ENCODE measurements at regions not wholly inside any gene's neighbourhood (a gene's known extent, or its start where the extent isn't known, plus 50 kb on each side); places are given as distances from the start of the nearest gene placed in this dataset.
"Not testable (repeated sequence)": the region's sequence is repeated elsewhere in the genome, so short reads cannot be mapped to it uniquely, and the experiment has no call there.

DNA sequence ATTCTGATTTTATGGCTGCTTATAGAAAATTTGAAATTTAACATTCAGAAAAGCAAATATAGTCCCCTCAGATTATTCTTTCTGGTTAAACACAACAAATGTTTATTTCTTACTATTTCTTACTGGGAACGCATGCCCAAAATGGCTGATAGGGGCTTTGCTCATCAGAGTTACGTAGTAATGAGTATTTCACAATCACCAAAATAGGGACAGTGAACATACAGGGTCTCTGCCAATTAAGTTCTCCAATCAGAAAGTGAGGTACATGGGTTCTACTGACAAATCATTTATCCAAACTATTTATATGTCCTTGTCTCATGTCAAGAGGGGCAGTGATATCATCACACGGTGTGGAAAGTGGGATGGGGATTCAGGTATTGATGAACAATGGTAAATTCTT is 154.5 kb downstream of the BCHE start:
- TF ChIP-seq, protein P1, sequence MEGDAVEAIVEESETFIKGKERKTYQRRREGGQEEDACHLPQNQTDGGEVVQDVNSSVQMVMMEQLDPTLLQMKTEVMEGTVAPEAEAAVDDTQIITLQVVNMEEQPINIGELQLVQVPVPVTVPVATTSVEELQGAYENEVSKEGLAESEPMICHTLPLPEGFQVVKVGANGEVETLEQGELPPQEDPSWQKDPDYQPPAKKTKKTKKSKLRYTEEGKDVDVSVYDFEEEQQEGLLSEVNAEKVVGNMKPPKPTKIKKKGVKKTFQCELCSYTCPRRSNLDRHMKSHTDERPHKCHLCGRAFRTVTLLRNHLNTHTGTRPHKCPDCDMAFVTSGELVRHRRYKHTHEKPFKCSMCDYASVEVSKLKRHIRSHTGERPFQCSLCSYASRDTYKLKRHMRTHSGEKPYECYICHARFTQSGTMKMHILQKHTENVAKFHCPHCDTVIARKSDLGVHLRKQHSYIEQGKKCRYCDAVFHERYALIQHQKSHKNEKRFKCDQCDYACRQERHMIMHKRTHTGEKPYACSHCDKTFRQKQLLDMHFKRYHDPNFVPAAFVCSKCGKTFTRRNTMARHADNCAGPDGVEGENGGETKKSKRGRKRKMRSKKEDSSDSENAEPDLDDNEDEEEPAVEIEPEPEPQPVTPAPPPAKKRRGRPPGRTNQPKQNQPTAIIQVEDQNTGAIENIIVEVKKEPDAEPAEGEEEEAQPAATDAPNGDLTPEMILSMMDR (IDR thresholded peaks at IDR 0.05; ENCODE audit: unreplicated experiment in 3 of 3), result no peak
- Mint-ChIP-seq H3K4me1 (no peaks in the 10 kb centered on the region), H3K27me3 (ENCODE audit: low read depth) (no peaks in the 10 kb centered on the region), H3K9me3 (no peaks in the 10 kb centered on the region), H3K27ac (no peak overlapping the region), H3K36me3 (ENCODE audit: low read depth) (no peaks in the 10 kb centered on the region), H3K4me3 (no peak overlapping the region)

DNA sequence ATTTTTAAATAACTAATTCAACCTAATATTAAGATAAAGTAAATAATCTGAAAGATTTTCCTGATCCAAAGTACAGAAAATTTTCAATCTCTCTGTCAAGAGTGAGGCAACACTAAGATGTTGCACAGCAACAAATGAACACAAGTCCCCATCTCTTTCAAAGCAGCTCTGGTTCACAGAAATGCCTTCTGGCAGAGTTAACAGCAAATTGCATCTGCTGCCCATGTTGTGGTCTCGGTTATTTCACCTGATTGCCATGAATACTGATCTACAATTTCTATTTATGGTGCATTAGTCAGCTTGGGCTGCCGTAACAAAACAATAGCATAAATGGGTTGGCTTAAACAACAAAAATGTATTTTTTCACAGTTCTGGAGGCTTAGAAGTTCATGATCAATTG is 167.3 kb downstream of the BCHE start:
- no peaks in the 10 kb centered on the region for H3K36me3 Mint-ChIP-seq (ENCODE audit: low read depth)
- peaks cover 10% of the 10 kb centered on the region for H3K9me3 Mint-ChIP-seq
- H3K4me3 Mint-ChIP-seq, result no peak overlapping the region
- H3K27ac Mint-ChIP-seq, result no peak overlapping the region
- peaks cover 14% of the 10 kb centered on the region for H3K4me1 Mint-ChIP-seq
- TF ChIP-seq, protein P1 (IDR thresholded peaks at IDR 0.05; ENCODE audit: unreplicated experiment in 3 of 3), result no peak
- no peaks in the 10 kb centered on the region for H3K27me3 Mint-ChIP-seq (ENCODE audit: low read depth)

DNA sequence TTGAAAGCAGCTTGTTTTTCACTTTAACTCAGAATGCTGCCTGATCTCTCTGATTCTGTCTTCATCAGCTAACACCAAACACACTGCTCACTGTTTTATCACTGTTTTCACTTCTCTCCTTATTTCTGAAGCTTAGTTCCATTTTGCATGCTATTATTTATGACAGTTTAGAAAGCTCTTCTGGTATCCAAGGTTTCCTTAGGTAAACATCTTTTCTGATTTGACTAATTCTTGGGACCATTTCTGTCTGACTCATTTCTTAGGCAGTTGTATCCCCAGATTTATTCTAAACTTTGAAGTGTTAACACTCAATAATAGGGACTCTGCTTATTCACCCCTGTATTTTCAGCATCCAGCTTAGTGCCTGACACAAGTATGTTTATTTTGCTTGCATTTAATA is 167.7 kb downstream of the BCHE start:
- Mint-ChIP-seq H3K27ac (peak overlapping the region in 1 of 3 experiments; percentile 12), H3K36me3 (ENCODE audit: low read depth) (no peaks in the 10 kb centered on the region), H3K27me3 (ENCODE audit: low read depth) (no peaks in the 10 kb centered on the region), H3K4me1 (peaks cover 17% of the 10 kb centered on the region), H3K4me3 (no peak overlapping the region), H3K9me3 (peaks cover 5% of the 10 kb centered on the region)
- TF ChIP-seq, protein P1 (IDR thresholded peaks at IDR 0.05; ENCODE audit: unreplicated experiment in 3 of 3), result no peak

DNA sequence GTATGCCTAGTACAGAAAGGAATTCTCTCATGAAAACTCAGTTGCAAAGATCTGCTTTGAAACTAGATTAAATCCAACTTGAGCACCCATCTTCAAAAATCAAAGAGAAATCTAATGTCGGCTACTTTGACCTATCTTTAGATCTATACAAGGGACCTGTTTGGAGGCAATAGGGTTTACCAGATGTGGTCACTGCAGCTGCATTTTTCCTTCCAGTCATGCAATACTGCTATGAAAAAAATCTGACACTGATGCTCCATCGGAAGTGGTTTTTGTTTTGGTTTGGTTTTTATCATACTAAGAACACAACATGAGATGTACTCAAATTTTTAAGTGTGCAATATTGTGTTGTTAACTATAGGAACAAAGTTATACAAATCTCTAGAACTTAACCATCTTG is 169.5 kb downstream of the BCHE start:
- H3K9me3 Mint-ChIP-seq, result no peaks in the 10 kb centered on the region
- H3K27ac Mint-ChIP-seq, result no peak overlapping the region
- no peak overlapping the region for H3K4me3 Mint-ChIP-seq
- H3K36me3 Mint-ChIP-seq (ENCODE audit: low read depth), result no peaks in the 10 kb centered on the region
- peaks cover 17% of the 10 kb centered on the region for H3K4me1 Mint-ChIP-seq
- TF ChIP-seq, protein P1 (IDR thresholded peaks at IDR 0.05; ENCODE audit: unreplicated experiment in 3 of 3), result no peak
- no peaks in the 10 kb centered on the region for H3K27me3 Mint-ChIP-seq (ENCODE audit: low read depth)

DNA sequence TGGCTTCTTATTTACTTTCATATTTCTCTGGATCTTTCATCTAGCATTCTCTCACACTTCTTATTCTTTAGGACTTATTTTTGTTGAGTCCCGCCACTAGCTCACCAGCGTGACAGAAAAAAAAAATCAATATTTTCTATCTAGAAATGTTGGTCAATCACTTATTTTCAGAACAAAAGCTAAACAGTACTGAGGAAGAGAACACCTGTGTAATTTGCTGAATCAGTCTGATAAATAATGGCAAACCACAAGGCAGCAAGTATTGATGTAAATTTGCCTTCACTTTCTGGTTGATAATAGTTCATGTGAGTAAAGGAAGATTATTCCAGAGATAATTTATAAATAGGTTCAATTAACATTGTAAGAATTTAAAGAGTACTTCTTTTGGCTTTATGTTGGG is 179.2 kb downstream of the BCHE start:
- TF ChIP-seq, protein P1 (IDR thresholded peaks at IDR 0.05; ENCODE audit: unreplicated experiment in 3 of 3), result no peak
- Mint-ChIP-seq H3K9me3 (peaks cover 3% of the 10 kb centered on the region), H3K27me3 (ENCODE audit: low read depth) (no peaks in the 10 kb centered on the region), H3K36me3 (ENCODE audit: low read depth) (no peaks in the 10 kb centered on the region), H3K4me3 (no peak overlapping the region), H3K4me1 (no peaks in the 10 kb centered on the region), H3K27ac (no peak overlapping the region)

DNA sequence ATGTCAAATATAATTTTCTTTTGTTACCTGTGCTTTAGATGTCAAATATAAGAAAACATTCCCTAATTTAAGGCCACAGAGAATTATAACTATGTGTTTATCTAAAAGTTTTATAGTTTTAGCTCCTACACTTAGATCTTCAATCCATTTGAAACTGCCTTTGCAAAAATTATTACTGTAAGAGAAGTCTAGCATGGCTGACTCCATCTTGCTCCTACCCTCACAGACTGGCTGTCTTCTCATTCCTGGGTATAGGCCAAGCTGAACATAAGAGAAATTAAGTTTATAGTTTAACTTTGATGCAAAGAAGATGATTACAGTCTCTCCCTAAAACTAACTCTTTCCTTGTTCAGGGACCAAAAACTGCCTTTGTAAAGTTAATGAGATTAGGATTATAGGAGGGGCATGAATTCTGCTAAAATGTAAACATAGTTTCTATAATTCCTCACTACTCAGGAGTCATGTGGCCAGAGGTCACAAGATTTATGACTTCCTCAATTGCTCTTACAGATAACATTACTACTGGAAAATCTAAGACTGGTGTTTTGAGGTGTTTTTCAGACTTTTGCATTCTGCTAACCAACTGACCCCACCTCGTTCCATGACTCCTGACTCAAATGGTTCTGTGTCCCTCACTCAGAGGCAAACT is 184.0 kb downstream of the BCHE start:
- Mint-ChIP-seq H3K27ac (no peak overlapping the region), H3K4me3 (no peak overlapping the region), H3K4me1 (no peaks in the 10 kb centered on the region), H3K27me3 (ENCODE audit: low read depth) (no peaks in the 10 kb centered on the region), H3K36me3 (ENCODE audit: low read depth) (no peaks in the 10 kb centered on the region), H3K9me3 (peaks cover 3% of the 10 kb centered on the region)
- TF ChIP-seq, protein P1 (IDR thresholded peaks at IDR 0.05; ENCODE audit: unreplicated experiment in 3 of 3), result no peak

DNA sequence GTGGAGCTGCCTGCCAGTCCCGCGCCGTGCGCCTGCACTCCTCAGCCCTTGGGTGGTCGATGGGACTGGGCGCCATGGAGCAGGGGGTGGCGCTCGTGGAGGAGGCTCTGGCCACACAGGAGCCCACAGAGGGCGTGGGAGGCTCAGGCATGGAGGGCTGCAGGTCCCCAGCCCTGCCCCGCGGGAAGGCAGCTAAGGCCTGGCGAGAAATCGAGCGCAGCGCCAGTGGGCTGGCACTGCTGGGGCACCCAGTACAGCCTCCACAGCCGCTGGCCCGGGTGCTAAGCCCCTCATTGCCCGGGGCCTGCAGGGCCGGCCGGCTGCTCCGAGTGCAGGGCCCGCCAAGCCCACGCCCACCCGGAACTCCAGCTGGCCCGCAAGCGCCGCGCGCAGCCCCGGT is 187.9 kb downstream of the BCHE start:
- not testable (repeated sequence) for H3K27ac Mint-ChIP-seq

More for the DNA sequence above, 187.9 kb downstream of the BCHE start:
- not testable (repeated sequence) for H3K4me3 Mint-ChIP-seq; H3K4me1 Mint-ChIP-seq; H3K27me3 Mint-ChIP-seq (ENCODE audit: low read depth); H3K36me3 Mint-ChIP-seq (ENCODE audit: low read depth); H3K9me3 Mint-ChIP-seq

Data from nephron (organoid).